A549 (cell line): ENCODE measurements at regions not wholly inside any gene's neighbourhood (a gene's known extent, or its start where the extent isn't known, plus 50 kb on each side); places are given as distances from the start of the nearest gene placed in this dataset.

Source experiments
- CEBPB ChIP-seq, 2 experiments: fragments of >200 bp in 1 of 2; sonication (Bioruptor Twin) in 1 of 2; formaldehyde crosslinking in 1 of 2; IDR thresholded peaks; 2 replicates each; pipeline ENCODE4 v1.6.1; 2012 to 2016
- E2F6 ChIP-seq: IDR thresholded peaks from 2 replicates; pipeline ENCODE4 v1.6.1; 2012; ENCODE audit warnings: low read depth, borderline replicate concordance
- EP300 ChIP-seq, 2 experiments: fragments of >200 bp; sonication (Bioruptor Twin); formaldehyde crosslinking; IDR thresholded peaks; 2 replicates in 1 of 2; 3 replicates in 1 of 2; pipeline ENCODE4 v1.6.1; 2016 to 2017
- ESRRA ChIP-seq: fragments of 150-350 bp; IDR thresholded peaks from 2 replicates; pipeline ENCODE4 v1.6.1; 2014; ENCODE audit warnings: mild to moderate bottlenecking, low read length, borderline replicate concordance
- JUN ChIP-seq, 2 experiments: fragments of >200 bp; sonication (Bioruptor Twin); formaldehyde crosslinking; IDR thresholded peaks; 2 replicates in 1 of 2; 3 replicates in 1 of 2; pipeline ENCODE4 v1.6.1; 2016 to 2017
- MAFK ChIP-seq: fragments of 450-650 bp; IDR thresholded peaks from 2 replicates; pipeline ENCODE4 v1.6.1; 2014; ENCODE audit not compliant: partially characterized antibody
- MAZ ChIP-seq: fragments of 150-350 bp; IDR thresholded peaks from 2 replicates; pipeline ENCODE4 v1.6.1; 2014; ENCODE audit warnings: antibody characterized with exemption, low read depth, low read length, borderline replicate concordance
- NFE2L2 ChIP-seq: fragments of 150-350 bp; conservative IDR thresholded peaks from 2 replicates; pipeline ENCODE4 v1.6.1; 2014; ENCODE audit warnings: low read length
- RCOR1 ChIP-seq: fragments of 150-350 bp; IDR thresholded peaks from 2 replicates; pipeline ENCODE4 v1.6.1; 2014; ENCODE audit warnings: antibody characterized with exemption, low read length, low read depth
- TP53 ChIP-seq: fragments of 250-450 bp; sonication (Bioruptor Pico); IDR thresholded peaks from 2 replicates; pipeline ENCODE4 v1.5.0; 2021; ENCODE audit warnings: mild to moderate bottlenecking, moderate library complexity
- TF ChIP-seq, protein P1 (sequence below): fragments of >200 bp; sonication (Bioruptor Twin); formaldehyde crosslinking; IDR thresholded peaks from 3 replicates; pipeline ENCODE4 v1.5.1; 2016

GRCh38 chr15:59924812-59925522, 79.1 kb upstream of the FOXB1 start:
- TF ChIP-seq MAZ (no peak), JUN (IDR thresholded peaks at IDR 0.05) (no peak), CEBPB (IDR thresholded peaks at IDR 0.05) (no peak), RCOR1 (no peak), ESRRA (no peak), NFE2L2 (no peak), TP53 (CRISPR knock-in tag) (no peak), MAFK (no peak), E2F6 (no peak), EP300 (IDR thresholded peaks at IDR 0.05) (no peak)
- TF ChIP-seq, protein P1, sequence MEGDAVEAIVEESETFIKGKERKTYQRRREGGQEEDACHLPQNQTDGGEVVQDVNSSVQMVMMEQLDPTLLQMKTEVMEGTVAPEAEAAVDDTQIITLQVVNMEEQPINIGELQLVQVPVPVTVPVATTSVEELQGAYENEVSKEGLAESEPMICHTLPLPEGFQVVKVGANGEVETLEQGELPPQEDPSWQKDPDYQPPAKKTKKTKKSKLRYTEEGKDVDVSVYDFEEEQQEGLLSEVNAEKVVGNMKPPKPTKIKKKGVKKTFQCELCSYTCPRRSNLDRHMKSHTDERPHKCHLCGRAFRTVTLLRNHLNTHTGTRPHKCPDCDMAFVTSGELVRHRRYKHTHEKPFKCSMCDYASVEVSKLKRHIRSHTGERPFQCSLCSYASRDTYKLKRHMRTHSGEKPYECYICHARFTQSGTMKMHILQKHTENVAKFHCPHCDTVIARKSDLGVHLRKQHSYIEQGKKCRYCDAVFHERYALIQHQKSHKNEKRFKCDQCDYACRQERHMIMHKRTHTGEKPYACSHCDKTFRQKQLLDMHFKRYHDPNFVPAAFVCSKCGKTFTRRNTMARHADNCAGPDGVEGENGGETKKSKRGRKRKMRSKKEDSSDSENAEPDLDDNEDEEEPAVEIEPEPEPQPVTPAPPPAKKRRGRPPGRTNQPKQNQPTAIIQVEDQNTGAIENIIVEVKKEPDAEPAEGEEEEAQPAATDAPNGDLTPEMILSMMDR = no peak
